Activated gamma-delta T cell (primary cell): ENCODE measurements at regions not wholly inside any gene's neighbourhood (a gene's known extent, or its start where the extent isn't known, plus 50 kb on each side); places are given as distances from the start of the nearest gene placed in this dataset.

Experiments
- DNase-seq: peaks from one replicate; lab custom pipeline; 2025; lab: John Stamatoyannopoulos, UW

DNA sequence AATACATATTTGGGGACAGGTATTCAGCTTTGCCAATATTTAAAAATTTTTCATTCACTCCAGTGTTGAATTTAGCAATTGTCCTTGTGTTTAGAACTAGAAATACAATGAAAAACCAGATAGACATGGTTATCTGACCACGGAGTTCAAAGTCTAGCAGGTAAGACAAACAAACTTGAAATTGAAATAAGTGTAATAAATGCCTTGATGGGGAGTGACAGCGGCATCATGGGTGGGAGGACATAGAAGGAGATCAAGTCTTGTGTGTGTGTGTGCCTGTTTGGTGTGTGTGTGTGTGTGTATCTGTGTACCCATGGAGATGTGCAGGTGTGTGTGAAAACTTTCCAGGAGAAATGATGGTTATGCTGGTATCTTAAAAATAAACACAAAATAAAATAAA, 750.0 kb upstream of the CITED2 start:
- no peak for DNase-seq

DNA sequence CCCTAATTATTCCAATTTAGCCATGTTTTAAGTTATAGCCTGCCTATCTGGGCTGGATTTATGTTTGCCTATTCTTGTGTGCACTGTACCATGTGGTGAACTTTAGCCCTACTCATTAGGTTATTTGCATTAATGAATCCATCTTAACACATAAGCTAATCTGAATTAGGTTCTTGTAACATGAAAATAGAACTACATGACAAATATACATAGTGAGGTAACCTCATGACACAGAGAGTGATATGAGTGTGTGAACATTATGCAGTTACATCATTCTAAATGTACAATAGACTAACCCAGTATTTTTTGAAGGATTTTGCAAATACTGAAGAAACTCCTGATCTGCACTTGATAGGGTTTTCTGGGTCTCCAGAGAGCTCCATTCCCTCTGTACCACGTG, 733.7 kb upstream of the CITED2 start:
- no peak for DNase-seq

DNA sequence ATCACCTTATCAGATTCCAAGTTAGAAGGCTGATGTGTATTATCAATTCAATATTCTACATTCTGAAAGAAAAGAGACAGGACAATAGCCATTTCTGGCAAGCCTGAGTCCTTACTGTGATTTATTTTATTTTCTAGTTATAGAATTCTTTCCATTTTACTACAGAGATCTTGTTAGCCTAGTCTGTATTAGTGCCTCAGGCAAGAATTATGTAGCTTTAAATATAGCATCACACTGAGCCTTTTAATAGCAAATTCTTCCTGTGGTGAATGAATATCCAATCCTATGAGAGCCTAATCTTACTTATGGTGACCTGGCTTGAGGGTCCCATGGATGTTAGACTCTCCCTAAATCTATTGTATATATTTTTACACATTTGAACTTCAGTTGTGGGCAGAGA, 732.8 kb upstream of the CITED2 start:
- DNase-seq: no peak

DNA sequence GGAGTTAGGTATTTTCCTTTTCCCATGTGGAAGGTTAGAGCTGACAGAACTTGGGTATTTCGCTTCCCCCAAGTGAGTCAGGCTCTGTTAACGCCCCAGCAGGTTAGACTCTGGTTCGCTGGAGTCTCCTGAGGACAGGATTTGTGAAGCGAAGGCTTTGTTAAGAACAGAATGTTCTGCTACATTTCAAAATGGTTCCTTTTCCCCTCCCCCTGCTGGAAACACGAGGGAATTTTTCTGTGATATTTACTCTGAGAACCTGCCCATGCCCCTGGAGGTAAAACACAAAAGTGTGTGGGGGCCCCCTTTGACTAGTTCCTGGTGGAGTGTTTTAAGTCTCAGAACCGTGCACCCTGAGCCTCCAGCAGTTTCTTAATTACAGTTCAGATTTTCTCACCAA, 731.4 kb upstream of the CITED2 start:
- DNase-seq: no peak

DNA sequence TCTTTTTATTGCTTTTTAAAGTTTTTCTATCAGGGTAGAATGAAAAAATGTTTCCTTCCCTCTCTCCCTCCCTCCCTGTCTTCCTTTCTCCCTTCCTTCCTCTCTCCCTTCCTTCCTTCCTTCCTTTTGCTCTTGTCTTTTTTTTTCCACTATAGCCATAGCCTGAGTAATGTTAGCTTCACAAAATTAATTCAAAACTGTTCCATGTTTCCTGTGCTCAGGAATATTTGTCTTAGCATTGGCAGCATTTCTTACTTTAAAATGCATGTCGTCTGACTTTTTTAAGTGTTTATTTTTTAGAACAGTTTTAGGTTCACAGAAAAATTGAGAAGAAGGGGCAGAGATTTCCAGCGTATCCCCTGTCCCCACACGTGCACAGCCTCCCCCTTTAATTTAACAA, 730.8 kb upstream of the CITED2 start:
- no peak for DNase-seq

DNA sequence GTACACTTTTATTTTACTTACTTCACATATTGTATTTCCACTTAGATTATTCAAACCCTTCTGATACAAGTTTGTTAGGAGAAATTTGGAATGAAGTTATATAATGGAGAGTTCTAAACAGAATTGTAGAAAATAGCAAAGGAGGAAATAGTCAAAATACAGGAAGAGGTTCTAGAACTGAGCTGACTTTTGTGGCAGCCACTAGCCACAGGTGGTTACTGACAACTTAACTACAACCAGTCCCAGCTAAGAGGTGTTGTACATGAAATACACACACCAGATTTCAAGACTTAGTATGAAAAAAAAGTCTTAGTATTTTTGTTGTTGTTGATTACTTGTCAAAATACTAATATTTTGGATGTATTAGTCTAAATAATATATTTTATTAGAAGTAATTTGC, 727.4 kb upstream of the CITED2 start:
- DNase-seq: no peak

DNA sequence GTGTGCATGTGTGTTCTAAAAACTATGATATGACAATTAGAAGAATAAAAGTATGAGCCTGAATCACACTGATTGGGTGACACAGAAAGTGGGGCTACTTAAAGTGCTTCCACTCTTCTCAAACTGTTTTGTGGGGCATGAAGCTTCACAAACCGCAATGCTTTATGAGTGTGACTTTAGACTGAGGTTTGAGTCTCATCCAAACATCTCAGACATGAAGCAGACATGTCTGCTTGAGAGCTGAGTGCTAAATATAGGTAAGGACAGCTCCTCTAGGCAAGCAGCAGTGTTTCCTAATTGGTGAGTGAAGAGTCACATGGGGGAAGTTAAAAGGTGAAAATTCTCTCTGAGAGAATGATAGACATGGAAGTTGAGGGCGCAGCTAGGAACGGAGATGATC, 726.9 kb upstream of the CITED2 start:
- DNase-seq: no peak

DNA sequence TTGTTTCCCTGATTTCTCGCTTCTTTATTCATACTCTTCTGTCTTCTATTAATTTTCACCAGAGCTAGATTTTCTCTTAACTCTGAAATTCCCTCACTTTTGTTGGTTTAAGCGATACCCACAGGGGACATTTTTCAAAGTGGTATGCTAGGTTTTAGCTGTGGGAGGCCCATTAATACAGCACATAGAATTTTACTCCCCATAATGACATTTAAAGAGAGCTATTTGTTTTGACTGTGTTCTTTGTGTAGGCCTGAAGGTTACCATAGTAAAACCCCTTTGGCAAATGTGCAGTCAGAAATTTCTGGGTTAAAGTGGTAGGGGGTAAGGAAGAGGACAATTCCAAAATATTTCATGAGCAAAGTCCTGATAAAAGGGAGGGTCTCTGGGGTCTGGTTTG, 721.1 kb upstream of the CITED2 start:
- no peak for DNase-seq

DNA sequence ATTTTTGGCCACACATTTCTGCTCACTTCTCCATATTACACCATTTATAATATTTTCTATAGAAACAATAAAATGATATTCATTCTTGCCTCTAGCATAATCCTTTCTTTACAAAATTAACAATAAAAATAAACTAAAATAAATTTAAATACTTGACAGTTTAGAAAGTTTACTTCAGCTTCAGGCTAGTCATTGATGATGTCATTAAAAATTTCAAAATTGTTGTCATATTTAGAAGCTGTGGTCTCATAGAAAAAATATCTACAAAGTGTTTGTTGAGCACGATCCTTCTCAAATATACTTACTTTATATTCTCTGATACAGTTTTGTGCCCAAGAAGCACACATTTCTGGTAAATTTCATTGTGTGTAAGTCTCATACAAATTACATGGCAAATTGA, 717.4 kb upstream of the CITED2 start:
- no peak for DNase-seq

DNA sequence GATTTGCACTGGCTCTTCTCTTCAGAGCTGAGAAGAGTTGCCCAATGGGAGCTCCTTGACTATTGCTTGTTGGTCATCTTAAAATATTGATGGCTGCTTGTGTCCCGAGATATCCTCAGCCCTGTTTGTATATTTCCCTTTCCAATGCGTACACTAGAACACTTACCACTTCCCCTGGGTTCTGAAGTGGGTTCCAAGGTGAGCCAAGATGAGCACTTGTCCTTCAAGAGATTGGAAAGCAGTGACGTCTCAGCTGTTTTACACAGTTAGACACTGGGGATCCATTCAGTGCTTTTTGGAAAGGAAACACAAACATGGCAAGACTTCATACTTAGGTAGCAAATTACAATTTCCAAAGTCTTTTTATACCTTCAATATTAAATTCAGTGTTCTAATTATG, 716.4 kb upstream of the CITED2 start:
- DNase-seq: no peak

DNA sequence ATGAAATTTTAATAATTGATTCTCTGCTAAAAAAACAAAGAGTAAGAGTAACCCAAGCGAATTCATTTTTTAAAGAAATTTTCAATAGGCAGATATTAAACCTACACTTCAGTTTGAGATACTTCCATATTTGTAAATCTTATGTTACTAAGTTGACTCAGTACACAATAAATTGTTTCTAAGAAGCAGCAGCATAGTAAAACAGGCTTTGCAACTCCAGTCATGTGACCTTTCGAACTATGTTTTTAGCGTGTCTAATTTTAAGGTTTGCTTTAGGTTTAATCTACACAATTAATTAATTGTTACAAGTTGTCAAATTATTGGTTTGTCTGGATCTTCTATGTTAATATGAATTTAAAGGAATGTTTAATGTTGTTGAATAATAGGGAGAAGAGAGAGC, 708.9 kb upstream of the CITED2 start:
- no peak for DNase-seq

DNA sequence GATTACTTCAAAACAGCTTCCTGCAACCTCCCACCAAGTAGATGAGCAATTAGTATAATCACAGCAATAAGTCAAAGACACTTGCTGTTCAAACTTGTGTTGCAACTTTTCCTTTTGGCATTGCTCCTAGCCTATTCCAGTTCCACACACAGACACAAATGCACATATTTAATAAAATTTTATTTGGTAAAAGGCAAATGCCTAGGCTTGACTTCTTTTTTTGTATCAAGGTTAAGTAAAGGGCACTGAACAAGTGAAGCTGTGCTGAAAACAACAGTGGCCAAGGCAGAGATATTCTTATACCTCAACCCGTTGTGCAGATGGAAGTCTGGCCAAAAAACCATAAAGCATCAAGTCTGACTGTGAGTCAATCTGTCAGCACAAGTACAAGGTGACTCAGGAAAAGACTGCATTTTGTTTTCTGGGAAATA, 708.4 kb upstream of the CITED2 start:
- no peak for DNase-seq

DNA sequence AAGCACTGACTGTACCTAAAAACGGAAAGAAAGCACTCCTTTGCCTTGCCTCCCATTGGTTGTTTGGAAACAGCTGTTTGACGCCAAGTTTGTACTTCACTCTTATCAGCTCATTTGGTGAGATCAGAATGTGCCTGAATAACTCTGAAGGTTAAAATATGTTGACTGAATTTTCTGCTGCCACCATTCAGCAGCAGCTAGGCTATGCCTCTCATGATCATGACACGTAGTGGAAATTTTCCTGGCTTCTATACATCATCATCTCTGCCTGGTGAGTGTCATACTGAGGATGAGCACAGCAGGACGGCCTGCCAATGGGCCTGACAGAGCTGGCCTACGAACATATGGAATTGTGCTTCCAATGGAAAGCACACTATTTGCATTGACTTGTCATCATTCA, 704.9 kb upstream of the CITED2 start:
- no peak for DNase-seq

DNA sequence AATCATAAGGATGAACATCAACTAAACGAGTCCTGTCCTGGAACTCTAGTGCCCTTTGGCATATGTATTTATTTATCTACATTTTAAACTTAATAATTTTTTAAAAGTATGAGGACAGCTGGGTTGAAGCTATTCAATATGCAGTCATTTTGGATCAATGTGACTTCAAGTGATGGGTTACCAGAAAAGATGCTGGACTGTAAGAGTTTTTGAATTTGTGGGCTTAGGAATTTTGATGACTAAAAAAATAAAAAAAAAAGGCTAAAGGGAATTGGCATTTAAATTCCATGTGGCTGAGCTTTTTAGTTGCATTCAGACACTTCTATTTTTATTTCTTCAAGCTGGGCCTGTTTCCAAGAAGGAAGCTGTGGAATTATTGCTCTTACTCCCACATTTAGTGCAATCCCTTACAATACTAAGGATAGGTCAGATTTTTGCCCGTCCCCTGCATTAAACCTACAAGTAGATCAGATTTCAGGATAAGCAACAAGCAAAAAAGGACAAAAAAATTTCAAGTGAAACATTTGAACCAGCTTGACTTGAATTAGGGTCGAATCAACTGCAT, 704.2 kb upstream of the CITED2 start:
- no peak for DNase-seq

DNA sequence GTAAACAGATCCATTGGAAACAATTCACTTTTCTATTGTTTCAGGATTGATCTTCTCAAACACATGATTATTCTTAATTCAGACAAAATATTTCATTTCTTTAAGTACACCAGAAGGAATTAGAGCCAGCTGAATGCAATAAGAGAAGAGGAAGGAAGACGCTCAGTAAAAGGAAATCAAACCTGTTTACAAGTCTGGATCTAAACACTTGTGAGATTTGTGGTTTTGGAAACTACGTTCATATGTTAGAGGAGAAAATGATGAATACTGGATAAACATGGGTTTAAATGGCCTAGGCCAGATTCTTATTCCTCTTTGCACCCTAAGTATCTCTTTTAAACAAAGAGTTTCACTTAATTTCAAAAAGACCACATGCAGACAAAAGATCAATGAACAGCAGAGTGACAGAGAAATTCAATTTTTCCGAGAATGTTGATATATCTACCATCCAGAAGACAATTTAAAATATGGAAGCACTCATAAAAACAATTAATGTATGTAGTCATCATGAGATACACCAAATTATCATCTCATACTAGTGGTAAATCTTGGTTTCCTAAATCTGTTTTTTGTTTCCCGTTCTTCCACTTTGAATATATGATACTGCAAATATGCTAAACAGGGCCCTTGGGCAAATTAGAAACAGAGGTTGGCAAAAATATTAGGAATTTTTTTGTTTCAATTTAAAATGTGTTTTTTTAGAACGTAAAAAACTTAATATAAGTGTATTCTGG, 703.5 kb upstream of the CITED2 start:
- DNase-seq: no peak

DNA sequence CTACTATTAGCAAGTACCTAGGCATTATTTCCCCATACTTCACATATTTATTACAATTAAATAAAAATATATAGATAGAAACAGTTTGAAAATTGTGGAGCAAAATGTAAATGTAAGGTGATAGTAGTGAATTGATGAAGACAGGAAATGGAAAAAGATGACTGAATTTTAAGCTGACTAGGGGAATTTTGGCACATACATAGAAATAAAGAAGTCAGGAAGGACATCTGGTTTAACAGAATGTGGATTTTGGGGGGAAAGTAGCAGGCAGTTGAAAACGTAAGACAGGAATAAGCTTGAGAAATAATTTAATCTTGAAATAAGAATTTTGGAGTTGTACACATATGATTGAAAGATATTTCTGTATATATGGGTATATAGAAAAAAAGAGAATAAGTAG, 701.7 kb upstream of the CITED2 start:
- DNase-seq: no peak

DNA sequence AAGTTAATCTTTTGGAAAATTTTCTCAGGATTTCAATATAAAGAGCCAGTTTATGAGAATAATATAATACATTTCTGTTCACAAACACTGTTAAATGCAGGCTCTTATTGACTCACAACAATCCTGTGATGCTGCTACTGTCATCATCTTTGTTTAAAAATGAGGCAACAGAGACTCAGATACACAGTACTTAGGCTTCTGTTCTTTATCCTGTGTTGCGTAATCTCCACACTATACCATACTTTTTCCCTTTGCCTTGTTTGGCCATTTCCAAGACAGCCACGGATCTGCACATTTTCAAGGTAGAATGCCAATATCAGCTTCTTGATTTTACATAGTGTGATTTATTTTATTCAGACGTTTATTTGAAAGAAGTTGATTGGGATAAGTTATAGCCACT, 699.0 kb upstream of the CITED2 start:
- DNase-seq: no peak

DNA sequence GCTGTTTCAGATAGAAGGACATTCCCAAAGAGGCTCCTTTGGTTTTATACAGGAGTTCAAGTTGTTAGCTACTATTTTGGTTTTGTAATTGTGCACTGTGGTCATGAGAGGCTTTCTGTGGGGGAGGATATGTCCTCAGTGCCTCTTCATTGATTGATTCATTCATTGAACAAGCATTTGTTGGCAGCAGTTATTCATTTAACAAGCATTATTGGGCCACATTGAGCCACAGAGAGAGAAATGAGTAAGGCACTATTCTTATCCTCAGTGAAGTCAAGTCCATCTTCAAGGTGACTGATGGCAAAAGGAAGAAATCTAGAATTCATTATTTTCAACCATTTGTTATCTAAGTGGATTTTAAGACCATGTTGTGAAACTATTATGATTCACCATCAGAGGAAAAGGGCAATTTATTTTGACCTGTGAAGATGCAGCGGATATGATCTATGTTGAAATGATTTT, 697.2 kb upstream of the CITED2 start:
- no peak for DNase-seq

DNA sequence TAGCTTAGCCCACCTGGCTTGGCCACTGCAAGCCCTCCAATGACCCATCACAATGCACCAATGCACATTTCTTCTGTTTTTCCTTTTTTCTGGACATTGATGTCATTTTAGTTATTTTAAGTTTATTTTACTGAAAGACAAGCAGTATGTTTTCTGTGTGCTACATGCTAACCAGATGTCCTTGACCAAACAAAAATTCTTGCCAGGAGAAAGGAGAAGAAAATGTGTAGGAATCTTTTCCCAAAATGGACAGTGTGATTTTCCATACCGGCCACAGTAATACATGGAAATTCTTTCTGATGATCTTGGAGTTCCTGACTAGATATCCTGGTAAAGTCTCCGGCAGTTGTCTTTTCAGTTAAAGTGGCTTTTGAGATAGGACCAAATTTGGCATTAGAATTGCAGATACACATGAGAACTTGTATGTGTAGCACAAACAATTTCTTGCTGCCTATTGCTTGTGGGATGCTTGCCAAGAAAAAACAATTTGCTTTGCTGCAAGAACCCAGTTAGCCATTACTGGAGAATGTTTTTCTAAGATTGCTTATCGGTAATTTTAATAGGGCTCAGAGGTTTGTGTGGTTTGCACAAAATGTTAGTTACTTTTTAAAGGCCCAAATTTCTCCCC, 696.5 kb upstream of the CITED2 start:
- DNase-seq: no peak

DNA sequence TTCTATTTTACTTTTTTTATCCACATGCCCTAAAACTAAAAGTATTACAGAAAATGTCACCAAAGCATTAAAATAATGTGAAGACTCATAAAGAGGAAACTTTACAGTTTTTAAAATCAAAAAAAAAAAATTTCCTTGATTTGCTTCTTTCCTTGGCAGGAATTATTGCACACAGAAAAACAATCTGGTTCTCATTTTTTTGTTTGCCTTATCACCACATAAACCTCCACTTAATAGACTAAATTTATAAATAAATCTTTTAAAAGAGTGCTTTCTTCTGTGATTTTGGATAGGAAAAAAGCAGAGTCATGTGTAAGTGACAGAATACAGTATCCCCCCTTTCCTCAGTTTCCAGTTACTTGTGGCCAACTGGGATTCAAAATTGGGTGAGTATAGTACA, 695.1 kb upstream of the CITED2 start:
- DNase-seq: no peak

DNA sequence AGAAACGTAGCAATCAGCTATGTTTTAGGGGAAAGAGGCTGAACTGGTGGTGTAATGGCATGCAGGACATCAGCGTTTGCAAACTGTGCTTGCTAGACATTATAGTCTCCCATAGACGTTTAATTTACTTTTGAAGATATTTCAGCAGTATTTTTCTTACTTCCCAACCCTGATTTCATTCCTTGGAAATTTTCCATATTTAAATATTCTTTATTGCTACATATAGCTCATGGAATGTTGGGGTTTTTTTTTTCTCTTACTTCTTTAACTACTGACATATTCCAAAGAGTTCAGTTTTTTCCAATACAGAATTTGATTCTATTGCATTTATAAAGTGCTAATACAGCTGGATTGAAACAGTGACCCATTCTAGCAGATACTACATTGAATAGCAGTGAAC, 694.4 kb upstream of the CITED2 start:
- no peak for DNase-seq

DNA sequence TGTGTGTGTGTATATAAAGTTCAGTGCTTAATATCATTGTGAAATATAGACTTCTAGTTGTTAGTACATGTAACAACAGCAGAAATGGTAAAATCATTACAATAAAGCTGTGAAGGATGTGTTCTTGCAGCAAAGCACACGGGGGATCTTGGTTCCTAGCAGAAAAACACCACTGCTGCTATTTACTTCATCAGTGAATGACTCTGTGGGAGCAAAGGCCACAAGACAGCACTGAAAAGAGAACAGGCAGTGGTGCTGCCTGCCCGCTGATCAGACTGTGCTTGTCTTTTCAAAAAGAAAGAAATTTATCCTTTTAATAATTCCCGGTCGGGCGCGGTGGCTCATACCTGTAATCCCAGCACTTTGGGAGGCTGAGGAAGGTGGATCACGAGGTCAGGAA, 689.9 kb upstream of the CITED2 start:
- no peak for DNase-seq

DNA sequence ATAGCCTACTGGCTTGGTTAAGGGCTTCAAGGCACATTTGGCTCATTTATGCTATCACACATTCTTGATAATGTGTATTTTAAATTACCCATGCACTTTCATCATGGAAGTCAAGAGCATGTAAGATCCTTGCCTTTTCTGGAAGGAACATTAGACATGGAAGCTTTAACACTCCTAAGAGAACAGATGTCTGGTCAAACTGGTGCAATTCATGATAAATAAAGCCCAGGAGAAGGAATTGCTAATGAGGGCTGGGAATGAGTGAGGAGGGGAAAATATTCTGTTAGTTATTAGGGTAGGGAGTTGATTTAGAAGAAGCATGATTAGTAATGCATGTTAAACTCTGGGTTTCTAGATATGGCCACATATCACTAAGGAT, 688.6 kb upstream of the CITED2 start:
- no peak for DNase-seq
